ENCODE measurements at regions not wholly inside any gene's neighbourhood (a gene's known extent, or its start where the extent isn't known, plus 50 kb on each side); places are given as distances from the start of the nearest gene placed in this dataset.
A peak's percentile ranks its signal among the peaks of the same experiment; 100 is the strongest.

DNA sequence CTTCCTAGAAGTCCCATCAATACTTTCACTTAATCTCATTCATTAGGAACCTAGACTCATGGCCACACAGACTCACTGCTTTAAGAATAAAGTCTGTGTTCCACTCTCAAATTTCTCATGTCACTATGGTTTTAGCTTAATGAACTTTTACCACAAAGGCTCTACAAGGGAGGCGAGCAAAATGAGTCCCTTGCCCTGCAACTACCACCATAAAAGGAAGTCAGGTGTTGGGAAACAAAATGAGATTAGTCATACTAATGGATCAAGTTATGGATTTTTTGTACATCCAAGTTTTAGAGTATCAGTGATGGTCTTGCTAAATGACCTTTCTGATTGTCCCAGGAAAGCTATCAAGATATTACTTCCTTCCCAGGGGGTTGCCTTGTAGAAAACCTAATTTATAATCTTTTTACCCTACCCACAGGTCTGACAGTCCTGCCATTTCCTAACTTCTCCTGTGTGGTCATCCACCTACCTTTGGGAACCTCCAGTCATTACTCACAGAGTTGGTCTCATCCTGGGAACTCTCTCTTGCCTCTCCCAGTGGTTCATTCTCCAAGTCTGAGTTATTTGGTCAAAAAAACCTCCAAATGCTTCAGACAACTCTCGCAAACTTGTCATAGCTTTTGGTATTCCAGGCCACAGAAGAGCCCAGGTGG is 51.8 kb upstream of the SLC16A1 start:
- no peaks in the 10 kb centered on the region for H3K27me3 ChIP-seq (ENCODE audit: control insufficient read depth, extremely low read depth, insufficient read depth, low read length)
- H3K4me1 ChIP-seq (ENCODE audit: control insufficient read depth, extremely low read depth, insufficient read depth, low read length) = peaks cover 2% of the 10 kb centered on the region
- H3K79me2 ChIP-seq (ENCODE audit: control insufficient read depth, insufficient read depth, low read length) = no peaks in the 10 kb centered on the region
- H3K9me3 ChIP-seq (ENCODE audit: control insufficient read depth, low read depth, low read length) = no peaks in the 10 kb centered on the region
- no peak overlapping the region for H2AFZ ChIP-seq (ENCODE audit: control insufficient read depth, low read length)
- no peak overlapping the region for H3K4me3 ChIP-seq (ENCODE audit: control insufficient read depth in 2 of 3, extremely low read depth in 1 of 3, insufficient read depth in 2 of 3, low read depth in 1 of 3, low read length in 3 of 3)
- DNase-seq (ENCODE audit: low read depth, low spot score) (no peak), FAIRE-seq (peak; percentile 9)
- H3K27ac ChIP-seq (ENCODE audit: control insufficient read depth, insufficient read depth, low read length) = no peak overlapping the region
- H3K36me3 ChIP-seq (ENCODE audit: control insufficient read depth in 2 of 2, extremely low read depth in 1 of 2, insufficient read depth in 2 of 2, low read length in 2 of 2) = peaks cover 0 to 3% of the 10 kb centered on the region in 2 experiments
- TF ChIP-seq EZH2 (IDR thresholded peaks at IDR 0.05; ENCODE audit: low read length) = no peak
- TF ChIP-seq, protein P1, sequence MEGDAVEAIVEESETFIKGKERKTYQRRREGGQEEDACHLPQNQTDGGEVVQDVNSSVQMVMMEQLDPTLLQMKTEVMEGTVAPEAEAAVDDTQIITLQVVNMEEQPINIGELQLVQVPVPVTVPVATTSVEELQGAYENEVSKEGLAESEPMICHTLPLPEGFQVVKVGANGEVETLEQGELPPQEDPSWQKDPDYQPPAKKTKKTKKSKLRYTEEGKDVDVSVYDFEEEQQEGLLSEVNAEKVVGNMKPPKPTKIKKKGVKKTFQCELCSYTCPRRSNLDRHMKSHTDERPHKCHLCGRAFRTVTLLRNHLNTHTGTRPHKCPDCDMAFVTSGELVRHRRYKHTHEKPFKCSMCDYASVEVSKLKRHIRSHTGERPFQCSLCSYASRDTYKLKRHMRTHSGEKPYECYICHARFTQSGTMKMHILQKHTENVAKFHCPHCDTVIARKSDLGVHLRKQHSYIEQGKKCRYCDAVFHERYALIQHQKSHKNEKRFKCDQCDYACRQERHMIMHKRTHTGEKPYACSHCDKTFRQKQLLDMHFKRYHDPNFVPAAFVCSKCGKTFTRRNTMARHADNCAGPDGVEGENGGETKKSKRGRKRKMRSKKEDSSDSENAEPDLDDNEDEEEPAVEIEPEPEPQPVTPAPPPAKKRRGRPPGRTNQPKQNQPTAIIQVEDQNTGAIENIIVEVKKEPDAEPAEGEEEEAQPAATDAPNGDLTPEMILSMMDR (optimal IDR thresholded peaks at IDR 0.05 in 1 of 3, IDR thresholded peaks at IDR 0.05 in 1 of 3, conservative IDR thresholded peaks at IDR 0.05 in 1 of 3; ENCODE audit: extremely low read depth in 1 of 3, insufficient read depth in 2 of 3, low read length in 3 of 3) = no peak
- no peak overlapping the region for H3K4me2 ChIP-seq (ENCODE audit: control insufficient read depth, extremely low read depth, insufficient read depth, low read depth, low read length)
- H3K9ac ChIP-seq (ENCODE audit: control insufficient read depth, extremely low read depth, insufficient read depth, low read length) = no peak overlapping the region
- H3K9me1 ChIP-seq (ENCODE audit: control insufficient read depth, extremely low read depth, insufficient read depth, low read length) = no peaks in the 10 kb centered on the region
- no peaks in the 10 kb centered on the region for H4K20me1 ChIP-seq (ENCODE audit: control insufficient read depth, extremely low read depth, insufficient read depth, low read length)
- dilution Hi-C loops (cut with MboI; ENCODE audit: extremely low pct_ligation_motif_present, low sequenced_read_pairs) = no loop called here

DNA sequence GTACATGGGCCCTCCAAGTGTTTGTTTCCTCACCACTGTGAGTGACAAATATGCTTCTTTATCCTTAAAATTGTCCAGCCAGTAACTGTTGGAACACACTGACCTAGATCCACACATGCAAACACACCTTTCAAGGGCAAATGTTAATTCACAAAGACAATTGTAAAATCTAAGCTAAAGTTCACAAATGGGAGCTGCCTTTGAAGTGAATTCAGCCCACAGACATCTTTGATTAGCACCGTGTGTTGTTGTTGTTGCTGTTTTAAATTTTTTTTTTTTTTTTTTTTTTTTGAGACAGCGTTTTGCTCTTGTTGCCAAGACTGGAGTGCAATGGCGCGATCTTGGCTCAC is 52.3 kb upstream of the SLC16A1 start:
- no peak for DNase-seq (ENCODE audit: low read depth, low spot score)
- Histone ChIP-seq H3K27ac (ENCODE audit: control insufficient read depth, insufficient read depth, low read length) (no peak overlapping the region), H3K4me3 (ENCODE audit: control insufficient read depth in 2 of 3, extremely low read depth in 1 of 3, insufficient read depth in 2 of 3, low read depth in 1 of 3, low read length in 3 of 3) (no peak overlapping the region), H3K27me3 (ENCODE audit: control insufficient read depth, extremely low read depth, insufficient read depth, low read length) (no peaks in the 10 kb centered on the region), H3K9me1 (ENCODE audit: control insufficient read depth, extremely low read depth, insufficient read depth, low read length) (no peaks in the 10 kb centered on the region), H3K9ac (ENCODE audit: control insufficient read depth, extremely low read depth, insufficient read depth, low read length) (no peak overlapping the region), H3K9me3 (ENCODE audit: control insufficient read depth, low read depth, low read length) (no peaks in the 10 kb centered on the region), H3K4me2 (ENCODE audit: control insufficient read depth, extremely low read depth, insufficient read depth, low read depth, low read length) (no peak overlapping the region), H3K79me2 (ENCODE audit: control insufficient read depth, insufficient read depth, low read length) (no peaks in the 10 kb centered on the region), H2AFZ (ENCODE audit: control insufficient read depth, low read length) (no peak overlapping the region), H4K20me1 (ENCODE audit: control insufficient read depth, extremely low read depth, insufficient read depth, low read length) (no peaks in the 10 kb centered on the region), H3K4me1 (ENCODE audit: control insufficient read depth, extremely low read depth, insufficient read depth, low read length) (peaks cover 2% of the 10 kb centered on the region), H3K36me3 (ENCODE audit: control insufficient read depth in 2 of 2, extremely low read depth in 1 of 2, insufficient read depth in 2 of 2, low read length in 2 of 2) (peaks cover 1 to 3% of the 10 kb centered on the region in 2 experiments)
- dilution Hi-C loops (cut with MboI; ENCODE audit: extremely low pct_ligation_motif_present, low sequenced_read_pairs) = no loop called here
- TF ChIP-seq EZH2 (IDR thresholded peaks at IDR 0.05; ENCODE audit: low read length) = no peak
- TF ChIP-seq, protein P1 (optimal IDR thresholded peaks at IDR 0.05 in 1 of 3, IDR thresholded peaks at IDR 0.05 in 1 of 3, conservative IDR thresholded peaks at IDR 0.05 in 1 of 3; ENCODE audit: extremely low read depth in 1 of 3, insufficient read depth in 2 of 3, low read length in 3 of 3) = no peak
- no peak for FAIRE-seq

Measured in keratinocyte (primary cell).